Stimulated activated CD8-positive, alpha-beta memory T cell treated with anti-CD3 and anti-CD28 coated beads, Interleukin-7, amount 100 ng/mL, for 24 hours (primary cell): ENCODE measurements at regions not wholly inside any gene's neighbourhood (a gene's known extent, or its start where the extent isn't known, plus 50 kb on each side); places are given as distances from the start of the nearest gene placed in this dataset.
"Not testable (repeated sequence)": the region's sequence is repeated elsewhere in the genome, so short reads cannot be mapped to it uniquely, and the experiment has no call there.

ENCODE experiments used
- DNase-seq: peaks from one replicate; pipeline ENCODE4 v3.0.0-alpha.2; 2020; ENCODE audit warnings: low read depth

DNA sequence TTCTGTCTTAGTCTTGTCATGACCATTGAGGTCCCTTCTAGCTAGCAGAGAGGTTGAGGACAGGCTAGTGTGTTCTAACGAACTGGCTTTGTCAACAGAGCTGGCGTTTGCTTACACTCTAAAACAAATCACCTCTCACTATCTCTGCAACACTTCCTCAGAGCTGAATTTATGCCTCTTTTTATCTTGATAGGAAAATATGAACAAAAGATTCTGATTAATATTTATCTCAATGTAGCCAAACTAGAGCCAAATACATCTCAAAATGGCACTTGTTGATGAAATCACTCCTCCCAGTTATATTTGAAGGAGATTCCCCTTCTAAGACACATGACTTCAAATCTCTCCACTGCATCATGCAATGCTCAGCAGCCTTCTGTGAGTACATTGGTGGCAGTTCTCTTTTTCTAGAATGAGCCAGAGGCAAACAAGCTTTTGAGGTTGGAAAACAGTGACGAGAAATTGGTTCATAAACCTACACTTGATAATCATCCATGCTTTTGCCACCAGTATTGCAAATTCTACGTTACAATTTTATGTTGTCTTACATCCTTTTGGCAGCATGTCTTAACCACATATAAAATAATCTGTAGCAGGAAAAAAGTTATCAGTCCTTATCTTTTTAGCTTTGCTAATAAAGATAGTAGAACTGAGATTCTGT is 615.7 kb upstream of the CITED2 start:
- no peak for DNase-seq

DNA sequence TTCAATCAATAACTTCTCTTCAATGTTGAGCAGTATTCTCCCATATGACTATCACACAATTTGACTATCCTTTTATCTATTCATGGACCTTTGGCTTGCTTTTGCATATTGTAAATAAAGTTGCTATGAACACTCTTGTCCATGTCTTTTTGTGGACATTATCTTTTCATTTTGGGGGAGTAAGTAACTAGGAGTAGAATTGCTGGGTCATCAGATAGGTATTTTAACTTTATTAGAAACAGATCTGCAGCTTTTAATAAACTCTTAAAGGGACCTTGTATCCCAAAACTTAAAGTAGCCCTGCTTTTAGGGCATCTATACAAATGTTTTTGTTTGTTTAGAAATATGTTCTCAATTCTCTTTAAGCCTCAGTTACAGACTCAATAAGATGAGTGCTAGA is 614.2 kb upstream of the CITED2 start:
- no peak for DNase-seq

DNA sequence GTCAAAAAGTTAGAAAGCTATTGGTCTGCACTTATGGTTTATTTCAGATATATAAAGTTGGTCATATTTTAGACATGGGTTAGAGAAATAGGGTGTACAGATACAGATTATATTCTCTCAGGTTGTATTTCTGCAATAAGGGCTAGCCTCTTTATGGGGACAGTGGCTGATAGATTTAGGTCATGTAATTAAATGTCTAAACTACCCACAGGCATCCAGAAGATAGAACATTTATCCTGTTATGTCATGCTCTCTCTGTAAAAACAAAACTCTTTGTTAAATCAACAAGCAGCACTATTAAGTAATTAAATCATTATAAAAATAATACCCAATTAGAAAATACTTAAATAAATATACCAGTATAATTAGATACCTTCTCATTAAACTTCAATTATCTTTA is 612.6 kb upstream of the CITED2 start:
- no peak for DNase-seq

DNA sequence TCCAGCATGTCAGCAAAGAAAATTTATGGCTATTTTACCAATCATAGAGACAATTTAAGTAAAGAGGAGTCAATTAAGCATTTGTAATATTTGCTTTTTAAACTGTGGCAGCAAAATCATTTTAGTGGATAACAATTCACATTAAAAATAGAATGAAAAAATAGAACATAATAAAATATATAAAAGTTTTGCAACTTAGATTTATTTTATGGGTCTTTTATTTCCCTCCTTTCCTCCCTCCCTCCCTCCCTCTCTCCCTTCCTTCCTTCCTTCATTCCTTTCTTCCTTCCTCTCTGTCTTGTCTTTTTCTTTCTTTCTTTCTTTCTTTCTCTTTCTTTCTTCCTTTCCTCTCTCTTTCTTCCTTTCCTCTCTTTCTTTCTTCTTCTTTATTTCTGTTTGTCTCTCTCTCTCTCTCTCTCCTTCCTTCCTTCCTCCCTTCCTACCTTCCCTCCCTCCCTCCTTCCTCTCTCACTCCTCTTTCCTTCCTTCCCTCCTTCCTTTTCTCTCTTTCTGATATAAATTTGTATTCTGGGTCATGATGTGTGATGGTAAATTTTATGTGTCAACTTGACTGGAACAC is 610.9 kb upstream of the CITED2 start:
- DNase-seq: no peak

DNA sequence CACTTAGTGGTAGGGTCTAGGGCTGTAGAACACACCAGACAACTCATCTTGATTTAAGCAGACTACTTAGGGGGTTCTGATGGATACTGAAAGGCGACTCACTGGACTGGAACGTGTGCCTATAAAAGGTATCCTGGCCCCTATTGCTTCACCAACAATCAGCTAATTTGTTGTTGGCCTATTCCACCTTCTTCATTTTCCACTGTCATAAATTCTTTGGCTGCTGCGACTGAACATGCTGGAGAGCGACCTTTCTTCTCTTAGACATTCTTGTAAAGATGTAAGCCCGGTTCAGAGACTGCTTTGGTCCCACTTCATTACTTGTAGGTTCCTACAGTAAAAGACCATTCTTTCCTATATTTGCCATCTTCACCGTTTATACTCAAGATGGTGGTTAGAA is 609.9 kb upstream of the CITED2 start:
- DNase-seq: no peak

DNA sequence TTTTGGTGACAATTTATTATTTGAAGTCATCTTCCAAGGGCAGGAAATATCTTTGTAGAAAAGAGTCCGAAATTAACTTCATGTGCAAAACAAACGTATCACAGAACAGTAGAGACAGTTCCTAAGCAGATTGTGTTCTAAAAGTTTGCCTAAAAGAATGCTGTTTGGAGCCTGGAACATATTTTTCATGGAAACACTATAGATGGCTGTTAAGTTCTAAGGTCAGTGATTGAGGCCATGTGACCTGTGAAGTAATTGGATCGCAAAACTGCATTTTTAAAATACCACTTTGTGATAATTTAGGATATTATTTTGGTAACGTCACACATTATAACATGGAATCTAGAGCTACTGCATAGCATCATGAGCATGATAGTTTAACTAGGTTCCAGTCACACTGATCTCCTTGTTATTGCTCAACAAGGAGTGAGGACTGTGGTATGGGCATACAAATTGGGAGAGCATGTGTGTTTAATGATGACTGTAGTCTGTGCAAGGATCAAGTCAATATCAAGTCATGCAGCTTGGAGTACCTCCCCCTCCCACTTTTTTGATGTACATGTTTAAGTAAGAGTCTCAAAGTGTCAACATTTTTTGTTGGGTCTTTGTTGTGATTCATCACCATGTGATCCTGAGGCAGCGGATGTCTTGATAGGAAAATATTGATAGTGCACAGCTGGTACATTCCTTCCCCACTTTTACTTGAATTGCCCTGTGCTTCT is 609.3 kb upstream of the CITED2 start:
- no peak for DNase-seq

DNA sequence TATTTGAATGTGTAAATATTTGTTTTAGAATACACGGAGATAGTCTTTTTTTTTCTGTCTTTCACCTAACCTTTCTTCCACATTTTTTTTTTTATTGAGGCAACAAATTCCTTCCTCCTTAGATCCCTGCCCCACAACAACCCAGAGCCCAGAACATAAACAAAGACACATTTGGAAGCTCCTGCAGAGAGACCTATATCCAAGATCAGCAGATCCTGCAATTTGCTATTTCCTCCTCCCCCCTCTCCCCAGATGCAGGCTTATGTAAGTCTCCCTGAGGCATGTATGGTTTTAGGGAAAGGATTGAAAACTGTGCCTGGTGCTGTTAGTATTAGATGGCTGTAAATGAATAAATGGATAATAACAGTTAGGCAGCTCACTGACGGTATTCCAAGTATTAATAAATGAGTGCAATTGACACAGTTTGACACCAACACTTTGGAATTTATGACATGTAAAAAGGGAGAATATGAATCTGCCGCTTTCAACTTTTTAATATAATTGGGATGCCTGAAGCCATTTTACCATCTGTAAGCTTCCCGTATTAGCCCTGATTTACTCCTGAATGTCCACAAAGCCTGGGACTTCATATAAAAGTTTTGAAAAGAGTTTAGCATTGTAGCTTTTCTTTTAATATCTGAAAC is 608.3 kb upstream of the CITED2 start:
- no peak for DNase-seq

DNA sequence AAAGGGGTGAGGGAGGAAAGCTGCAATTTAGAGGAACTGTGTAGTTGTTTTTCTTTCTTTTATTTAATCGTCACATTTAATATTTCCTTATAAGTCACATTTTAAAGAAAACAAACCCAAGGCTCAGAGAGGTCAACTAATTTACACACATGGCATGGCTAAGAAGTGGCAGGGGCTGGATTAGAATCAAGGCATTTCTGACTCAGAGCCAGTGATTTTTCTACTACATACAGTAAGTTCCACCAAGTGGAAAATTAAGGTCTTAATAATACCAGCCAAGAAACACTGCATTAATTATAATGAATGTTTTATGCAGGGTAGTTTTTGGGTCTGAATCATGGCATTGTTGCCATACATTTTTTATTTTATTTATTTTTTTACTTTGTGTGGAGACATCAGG is 607.7 kb upstream of the CITED2 start:
- no peak for DNase-seq

DNA sequence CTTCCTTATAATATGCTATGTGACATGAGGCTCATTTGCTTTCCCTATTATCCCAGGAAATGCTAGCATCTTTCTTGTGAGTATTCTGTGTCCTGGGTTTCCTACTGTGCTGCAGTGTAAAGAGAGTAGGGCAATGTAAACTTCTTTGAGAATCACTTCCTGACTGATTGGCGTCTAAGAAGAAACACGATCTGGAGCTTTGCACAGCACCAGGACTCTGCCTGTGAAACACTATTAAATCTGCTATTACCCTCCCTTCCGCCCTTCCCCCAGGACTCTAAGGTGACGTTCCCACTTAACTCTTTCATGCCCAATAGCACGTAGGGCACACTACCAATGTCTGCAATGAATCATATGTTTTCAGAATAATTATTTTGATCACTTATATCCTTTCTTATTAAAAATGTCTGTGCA is 607.3 kb upstream of the CITED2 start:
- no peak for DNase-seq

DNA sequence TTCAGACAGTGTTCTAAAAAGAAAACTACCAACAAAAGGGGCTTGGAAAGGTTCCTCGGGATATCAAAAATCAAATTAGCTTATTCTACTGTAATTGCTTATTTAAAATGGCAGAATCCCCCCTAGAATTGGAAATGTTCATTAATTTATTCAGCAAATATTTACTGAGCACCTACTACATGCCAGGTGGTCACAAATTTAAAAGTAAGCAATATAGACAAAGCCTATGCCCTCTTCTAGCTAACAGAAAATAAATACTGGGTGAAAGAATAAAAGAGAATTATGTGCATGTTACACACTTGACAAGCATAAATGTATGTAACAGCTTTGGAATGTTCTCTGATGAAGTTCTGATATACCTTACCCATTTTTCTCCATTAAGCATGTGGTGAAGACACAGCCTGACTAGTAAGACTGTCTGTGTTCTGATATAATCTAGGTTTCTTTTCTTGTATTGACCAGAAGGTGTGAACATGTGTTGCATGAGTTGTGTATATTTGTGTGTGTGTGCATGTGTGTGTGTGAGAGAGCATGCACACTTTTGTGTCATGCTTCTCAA is 606.7 kb upstream of the CITED2 start:
- DNase-seq: no peak

DNA sequence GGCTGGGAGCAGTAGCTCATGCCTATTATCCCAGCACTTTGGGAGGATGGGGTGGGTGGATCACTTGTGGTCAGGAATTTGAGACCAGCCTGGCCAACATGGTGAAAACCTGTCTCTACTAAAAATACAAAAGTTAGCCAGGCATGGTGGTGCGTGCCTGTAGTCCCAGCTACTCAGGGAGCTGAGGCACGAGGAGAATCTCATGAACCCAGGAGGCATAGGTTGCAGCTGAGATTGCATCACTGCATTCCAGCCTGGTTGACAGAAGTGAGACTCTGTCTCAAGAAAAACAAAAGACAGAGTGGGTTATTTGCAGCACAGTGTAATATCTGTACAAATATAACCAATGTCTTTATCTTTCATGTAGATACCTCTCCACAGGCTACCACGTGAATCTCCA is 606.2 kb upstream of the CITED2 start:
- DNase-seq: not testable (repeated sequence)

DNA sequence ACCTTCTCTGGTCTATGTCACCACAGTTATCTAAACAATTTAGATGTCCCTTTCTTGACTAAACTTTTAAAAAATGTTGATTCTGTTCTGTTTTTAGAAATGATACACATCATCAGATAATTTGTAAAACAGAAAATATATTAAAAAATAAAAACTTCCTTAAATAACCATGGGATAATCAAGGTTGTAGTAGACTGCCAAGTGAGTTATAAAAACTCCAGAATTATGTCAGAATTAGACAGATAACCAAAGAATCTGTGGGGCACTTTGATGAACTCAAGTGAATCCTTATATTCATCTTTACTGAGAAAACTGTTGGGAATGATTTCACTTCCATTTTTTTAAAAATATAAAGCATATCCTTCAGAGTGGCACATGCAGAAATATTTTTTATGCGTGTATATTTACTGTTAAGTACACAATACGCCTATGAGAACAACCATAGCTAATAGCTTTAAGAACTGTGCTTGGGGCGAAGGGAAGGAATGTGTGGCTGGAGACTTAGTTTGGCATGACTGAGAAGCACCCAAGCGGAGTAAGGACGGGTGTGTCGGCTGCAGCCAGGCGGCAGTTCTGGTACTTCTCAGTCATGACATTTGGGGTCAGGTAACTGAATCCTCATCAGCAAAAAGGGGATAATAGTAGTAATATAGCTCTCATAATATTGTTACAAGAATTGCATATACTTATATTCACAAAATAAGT is 604.7 kb upstream of the CITED2 start:
- no peak for DNase-seq

DNA sequence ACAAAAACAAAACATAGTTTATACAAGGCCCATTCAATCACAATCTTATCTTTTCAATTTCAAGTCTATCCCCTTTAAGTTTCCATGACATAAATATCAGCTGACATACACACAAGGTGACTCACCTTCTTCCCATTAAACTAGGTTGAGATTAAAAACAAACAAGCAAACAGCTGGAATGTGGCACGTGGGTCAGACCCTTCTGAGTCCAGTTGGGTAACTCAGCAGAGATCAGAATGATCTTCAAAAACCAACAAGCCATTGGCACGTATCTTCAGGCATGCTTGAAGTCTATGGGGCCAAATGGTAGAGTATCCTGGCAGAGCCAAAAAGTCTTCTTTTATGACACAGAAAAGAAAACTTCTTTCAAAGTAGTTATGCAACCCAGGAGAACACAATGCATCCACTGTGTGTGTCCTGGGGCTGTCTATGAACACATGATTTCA is 603.5 kb upstream of the CITED2 start:
- DNase-seq: no peak

DNA sequence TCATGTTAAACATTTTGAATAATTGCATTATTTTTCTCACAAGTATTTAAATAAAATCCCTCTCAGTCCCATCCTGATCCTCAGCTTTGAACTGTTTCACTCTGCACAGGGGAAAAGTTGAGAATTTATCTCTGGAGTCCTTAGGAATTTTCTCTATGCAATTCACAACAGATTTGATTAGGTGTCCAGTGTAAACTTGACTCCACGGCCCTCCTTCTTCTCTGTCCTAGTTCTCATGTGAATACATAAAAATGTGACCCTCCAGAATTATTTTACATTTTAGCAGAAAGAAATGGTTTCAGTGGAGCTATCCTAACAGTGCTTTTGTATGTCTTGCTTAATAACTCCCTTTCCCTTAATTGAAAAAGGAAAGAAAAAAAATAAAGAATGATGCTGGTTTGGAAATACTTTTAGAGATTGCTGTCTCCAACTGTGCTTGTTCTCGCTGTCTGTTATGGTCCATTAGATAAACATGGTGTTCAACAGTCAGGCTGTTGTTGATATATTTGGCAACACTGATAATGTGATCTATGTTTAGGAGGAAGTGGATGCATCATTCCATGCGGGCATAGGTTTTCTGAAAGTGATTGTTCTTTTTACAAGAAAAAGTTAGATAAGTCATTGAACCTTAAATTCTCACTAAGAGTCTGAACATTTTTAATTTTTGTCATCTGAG is 599.4 kb upstream of the CITED2 start:
- no peak for DNase-seq

DNA sequence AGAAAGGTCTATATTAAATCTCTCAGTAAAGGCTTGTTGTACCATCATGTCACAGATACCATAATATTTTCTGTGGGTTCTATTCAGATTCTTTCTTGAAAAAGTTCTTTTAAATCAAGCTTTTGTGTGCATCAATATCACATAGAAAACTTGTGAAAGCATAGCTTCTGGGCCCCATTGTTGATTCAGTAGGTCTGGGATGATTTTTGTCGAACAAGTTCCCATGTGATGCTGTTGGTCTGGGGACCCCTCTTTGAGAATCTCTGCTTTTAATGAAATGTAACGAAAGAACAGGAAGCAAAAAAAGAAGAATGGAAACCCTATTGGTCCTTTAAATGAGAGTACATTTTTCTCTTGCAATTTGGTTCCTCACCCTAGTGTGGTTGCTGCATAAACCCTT is 597.7 kb upstream of the CITED2 start:
- no peak for DNase-seq

DNA sequence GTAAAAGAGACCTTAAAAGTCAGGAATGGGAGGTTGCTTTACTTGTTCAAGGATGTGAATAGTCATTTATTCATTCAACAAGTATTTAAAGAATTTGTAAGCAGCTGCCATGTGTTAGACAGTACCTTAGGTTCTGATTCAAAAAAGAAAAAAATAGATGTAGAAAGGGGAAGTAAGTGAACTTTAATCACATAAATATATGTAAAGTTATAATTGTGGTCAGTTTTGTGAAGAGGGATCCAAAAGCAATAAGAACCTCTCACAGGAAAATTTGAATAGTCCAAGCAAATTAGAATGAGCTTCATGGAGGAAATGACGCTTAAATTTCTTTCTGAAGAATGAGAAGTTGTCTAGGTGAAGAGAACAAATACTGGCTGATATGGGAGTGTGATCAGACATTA is 596.1 kb upstream of the CITED2 start:
- DNase-seq: no peak

DNA sequence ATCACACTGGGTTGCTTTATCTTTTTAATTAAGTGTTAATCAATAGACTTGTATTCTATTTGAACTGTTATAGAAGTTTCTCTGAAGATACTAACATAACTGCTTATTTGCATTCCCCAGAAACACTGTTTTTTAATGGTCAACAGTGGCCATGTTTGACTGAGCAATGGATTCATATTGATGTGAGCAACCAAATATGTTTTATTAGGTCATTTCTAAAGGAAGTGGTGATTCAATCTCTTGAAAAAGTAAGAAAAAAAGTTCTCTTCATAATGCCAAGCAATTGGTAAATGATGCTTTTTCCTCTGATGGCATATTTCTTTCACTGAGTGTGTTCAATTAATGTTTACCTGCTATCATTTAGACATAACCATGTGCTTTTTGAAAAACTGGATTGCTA is 593.0 kb upstream of the CITED2 start:
- DNase-seq: no peak

DNA sequence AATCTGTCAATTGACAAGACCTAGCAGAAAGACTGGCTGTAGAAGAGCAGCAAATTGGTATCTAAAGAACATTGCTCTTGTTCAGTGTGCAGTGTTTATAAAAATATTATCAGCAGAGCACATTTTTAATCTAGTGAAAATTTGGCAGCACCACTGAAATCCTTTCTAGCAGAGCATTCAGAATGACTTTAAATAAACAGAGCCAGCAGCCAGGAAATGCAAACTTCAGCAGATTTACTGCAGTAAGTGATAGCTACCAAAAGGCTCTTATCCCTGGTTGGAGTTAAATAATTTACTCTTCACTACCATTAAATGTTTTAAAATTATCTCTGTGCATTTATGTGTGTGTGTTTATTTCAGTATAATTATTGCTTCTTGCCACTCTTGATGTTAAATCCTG is 590.9 kb upstream of the CITED2 start:
- no peak for DNase-seq

DNA sequence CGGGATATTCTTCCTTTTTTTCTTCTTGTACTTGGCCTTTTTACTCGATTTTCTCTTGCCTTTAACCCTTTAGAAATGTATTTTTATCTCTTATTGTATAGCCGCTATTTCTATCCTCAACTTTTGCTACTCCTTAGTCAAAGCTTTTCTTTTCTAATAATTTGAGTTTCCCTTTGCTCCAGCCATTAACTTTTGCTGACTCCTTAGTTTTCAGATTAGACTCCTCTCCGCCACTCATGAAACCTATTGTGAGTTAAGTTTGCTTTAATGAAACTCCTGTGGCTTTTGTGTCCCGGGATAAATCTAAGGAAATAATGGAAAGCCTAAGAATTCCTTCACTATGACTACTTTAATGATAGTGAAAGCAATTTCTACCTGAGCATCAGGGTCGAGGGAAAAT is 590.3 kb upstream of the CITED2 start:
- DNase-seq: no peak

DNA sequence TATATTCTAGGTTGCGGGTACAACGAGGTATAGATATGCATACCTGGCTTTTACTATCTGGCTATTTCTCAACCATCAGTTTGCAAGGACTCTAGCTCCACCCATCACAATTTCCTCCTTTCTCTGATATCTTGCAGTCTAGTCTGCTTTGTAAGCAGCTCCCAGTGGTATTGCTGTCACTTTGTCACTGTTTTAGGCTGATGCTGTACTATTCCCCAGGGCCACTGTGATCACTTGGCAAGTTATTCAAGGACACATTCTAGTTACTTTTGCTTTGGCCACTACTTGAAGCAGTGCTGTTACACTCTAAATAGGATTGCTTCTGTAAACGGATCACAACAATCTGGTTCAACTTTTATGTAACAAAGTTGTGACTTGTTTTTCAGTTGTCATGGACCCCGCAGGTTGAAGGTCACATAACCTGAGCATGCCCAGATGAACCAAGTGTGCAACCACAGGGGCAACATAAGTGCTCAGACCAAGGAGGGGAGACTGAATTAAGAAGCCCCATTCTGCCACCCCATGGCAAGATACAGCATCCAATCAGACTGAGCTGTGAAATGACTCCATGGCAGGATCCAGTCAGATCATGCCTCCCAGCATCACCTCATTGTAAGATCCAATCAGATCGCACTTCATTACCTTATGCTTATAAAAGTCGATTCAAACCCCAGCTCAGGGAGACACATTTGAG is 588.4 kb upstream of the CITED2 start:
- DNase-seq: no peak

DNA sequence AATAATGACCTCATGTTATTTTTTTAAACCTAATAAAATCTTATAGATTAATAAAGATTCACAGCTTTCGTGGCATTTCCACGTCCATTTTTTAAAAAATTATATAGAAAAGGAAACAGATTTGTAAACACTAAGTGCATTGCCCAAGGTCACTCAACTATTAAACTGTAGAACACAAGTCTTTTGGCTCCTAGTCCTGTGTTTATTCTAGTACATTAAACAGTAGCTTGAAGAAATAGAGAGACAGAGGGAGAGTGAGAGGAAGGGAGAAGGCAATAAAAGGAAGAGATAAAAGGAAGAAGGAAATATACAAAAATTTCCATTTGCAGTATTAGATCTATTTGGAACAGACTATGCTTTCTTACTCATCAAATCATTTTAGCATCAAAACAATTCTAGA is 586.7 kb upstream of the CITED2 start:
- DNase-seq: no peak
